GM12873 (cell line): ENCODE measurements at regions not wholly inside any gene's neighbourhood (a gene's known extent, or its start where the extent isn't known, plus 50 kb on each side); places are given as distances from the start of the nearest gene placed in this dataset.

Source experiments
- TF ChIP-seq, protein P1 (sequence below): IDR thresholded peaks from 2 replicates; pipeline ENCODE4 v1.5.1; 2012; ENCODE audit warnings: low read depth, mild to moderate bottlenecking, moderate library complexity, low read length, control low read depth; ENCODE audit not compliant: insufficient read depth; ENCODE audit errors: missing control alignments

DNA sequence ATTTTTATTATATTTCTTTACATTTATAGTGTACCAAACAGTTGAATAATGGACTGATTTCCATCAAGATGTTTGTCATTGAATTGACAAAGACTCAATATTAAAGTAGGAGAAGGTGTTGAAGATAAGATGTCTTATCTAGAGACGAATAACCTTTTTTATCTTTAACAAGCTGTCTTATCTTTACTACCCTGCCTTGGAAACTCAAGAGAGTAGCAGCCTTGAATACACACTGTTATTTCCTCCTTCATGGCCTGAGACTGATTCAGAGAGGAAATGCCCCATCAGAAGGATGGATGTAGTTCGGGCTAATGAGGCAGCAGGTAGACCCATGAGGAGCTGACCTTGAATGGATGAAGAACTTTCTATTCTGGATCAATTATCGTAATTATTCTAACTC lies 365.1 kb upstream of the SEMA6D start:
- TF ChIP-seq, protein P1, sequence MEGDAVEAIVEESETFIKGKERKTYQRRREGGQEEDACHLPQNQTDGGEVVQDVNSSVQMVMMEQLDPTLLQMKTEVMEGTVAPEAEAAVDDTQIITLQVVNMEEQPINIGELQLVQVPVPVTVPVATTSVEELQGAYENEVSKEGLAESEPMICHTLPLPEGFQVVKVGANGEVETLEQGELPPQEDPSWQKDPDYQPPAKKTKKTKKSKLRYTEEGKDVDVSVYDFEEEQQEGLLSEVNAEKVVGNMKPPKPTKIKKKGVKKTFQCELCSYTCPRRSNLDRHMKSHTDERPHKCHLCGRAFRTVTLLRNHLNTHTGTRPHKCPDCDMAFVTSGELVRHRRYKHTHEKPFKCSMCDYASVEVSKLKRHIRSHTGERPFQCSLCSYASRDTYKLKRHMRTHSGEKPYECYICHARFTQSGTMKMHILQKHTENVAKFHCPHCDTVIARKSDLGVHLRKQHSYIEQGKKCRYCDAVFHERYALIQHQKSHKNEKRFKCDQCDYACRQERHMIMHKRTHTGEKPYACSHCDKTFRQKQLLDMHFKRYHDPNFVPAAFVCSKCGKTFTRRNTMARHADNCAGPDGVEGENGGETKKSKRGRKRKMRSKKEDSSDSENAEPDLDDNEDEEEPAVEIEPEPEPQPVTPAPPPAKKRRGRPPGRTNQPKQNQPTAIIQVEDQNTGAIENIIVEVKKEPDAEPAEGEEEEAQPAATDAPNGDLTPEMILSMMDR, result no peak

DNA sequence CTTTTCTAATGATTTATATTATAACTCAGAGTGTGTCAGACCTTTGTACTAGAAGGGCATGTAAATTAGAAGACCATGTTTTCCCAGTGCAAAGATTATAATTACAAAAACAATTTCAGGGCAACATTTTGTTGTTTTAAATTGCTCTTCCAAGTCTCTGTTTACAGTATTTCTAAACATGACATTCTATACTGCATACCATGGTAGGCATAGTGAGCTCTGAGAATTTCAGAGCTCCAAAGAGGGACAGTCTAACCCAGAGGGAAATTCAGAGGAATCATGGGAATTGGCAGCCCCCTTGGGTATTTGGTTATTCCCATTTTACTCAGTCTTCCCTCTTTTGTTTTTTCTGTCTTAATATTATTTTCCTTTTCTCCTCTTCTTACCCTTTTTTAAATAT lies 361.5 kb upstream of the SEMA6D start:
- TF ChIP-seq, protein P1, result no peak

DNA sequence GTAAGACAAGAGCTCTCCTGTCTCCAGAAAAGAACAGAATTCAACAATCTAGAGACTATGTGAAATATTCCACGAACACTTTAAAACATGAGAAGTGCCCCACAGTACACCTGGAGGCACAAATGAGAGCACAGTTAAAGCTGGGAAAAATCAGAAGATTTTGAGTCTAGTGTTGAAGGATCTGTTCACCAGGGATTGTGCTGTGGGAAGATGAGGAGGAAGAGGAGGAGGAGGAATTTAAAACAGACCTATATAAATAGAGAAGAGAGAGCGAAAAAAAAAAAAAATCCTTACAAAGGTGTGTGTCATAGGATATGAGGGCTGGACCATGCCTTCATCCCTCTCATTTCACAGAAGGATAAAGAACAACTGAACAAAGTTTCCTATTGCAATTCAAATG lies 361.0 kb upstream of the SEMA6D start:
- TF ChIP-seq, protein P1, result no peak

DNA sequence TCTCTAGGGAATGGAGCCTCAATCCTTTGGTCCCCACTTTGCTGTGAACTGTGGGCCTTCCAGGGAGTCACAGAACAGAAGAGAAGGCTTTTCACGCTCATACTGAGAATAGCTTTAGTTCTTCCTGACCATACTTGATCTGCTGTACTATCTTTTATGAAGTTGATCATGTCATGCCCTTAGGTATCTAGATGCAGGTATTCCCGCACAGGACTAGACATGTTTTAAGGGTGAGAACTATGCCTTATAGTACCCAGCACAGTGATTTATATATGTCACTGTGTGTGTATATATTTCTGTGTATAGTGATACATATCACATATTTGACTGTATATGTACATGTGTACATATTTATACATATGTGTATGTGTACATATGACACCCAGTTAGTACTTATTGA lies 358.4 kb upstream of the SEMA6D start:
- TF ChIP-seq, protein P1, result no peak

DNA sequence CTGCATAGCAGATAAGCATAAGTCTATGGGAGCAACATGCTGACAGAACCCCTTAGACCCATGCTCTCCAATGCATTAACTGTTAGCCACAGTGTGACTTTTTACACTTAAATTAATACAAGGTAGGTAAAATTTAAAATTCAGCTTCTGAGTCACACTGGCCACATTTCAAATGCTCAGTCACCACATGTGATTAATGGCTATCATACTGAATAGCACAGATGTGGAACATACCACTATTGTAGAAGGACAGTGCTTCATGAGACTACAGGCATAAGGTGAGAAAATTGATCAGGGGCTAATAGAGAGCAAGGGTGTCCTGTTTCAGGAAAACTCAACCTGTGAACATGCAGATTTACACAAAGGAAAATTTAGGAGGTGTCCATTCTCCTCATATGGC lies 357.0 kb upstream of the SEMA6D start:
- TF ChIP-seq, protein P1, result no peak

GRCh38 chr15:47362118-47362905 lies 355.0 kb upstream of the SEMA6D start:
- TF ChIP-seq, protein P1, result no peak

- TF ChIP-seq, protein P1, result no peak
Measured at GRCh38 chr15:47363653-47364052, 353.7 kb upstream of the SEMA6D start.
